Kidney (tissue), 13 donors: ENCODE measurements at regions not wholly inside any gene's neighbourhood (a gene's known extent, or its start where the extent isn't known, plus 50 kb on each side); places are given as distances from the start of the nearest gene placed in this dataset.

Source experiments
- DNase-seq, 5 donors: peaks; one replicate each; pipeline ENCODE4 v3.0.0-alpha.2; 2013 to 2020
- FAIRE-seq: peaks from 2 replicates; lab custom pipeline; 2012; peaks lifted over from hg19 to GRCh38; lab: Jason Lieb, UNC
- H3K27ac ChIP-seq, 2 donors: one replicate each; pipeline ENCODE4 v1.7.0; 2013; ENCODE audit warnings: low read depth in 2 of 2, low read length in 2 of 2, inconsistent platforms in 1 of 2
- H3K27me3 ChIP-seq: one replicate; pipeline ENCODE4 v1.7.1; 2013; ENCODE audit warnings: low read length, inconsistent platforms; ENCODE audit not compliant: control insufficient read depth, insufficient read depth
- H3K36me3 ChIP-seq, 3 donors: one replicate each; pipeline versions ENCODE4 v1.7.0 to v1.7.1; 2013; ENCODE audit warnings: low read length in 3 of 3, control low read depth in 1 of 3, inconsistent platforms in 1 of 3; ENCODE audit not compliant: insufficient read depth in 3 of 3, control insufficient read depth in 2 of 3
- H3K4me1 ChIP-seq, 3 donors: one replicate each; pipeline versions ENCODE4 v1.7.0 to v1.7.1; 2013; ENCODE audit warnings: low read length in 3 of 3, inconsistent platforms in 1 of 3, low read depth in 1 of 3; ENCODE audit not compliant: control insufficient read depth in 2 of 3, insufficient read depth in 2 of 3
- H3K4me3 ChIP-seq, 3 donors: one replicate each; pipeline versions ENCODE4 v1.7.0 to v1.8.1; 2013; ENCODE audit warnings: low read length in 3 of 3, control low read depth in 1 of 3, inconsistent platforms in 1 of 3
- H3K9ac ChIP-seq, 3 donors: one replicate each; pipeline versions ENCODE4 v1.7.0 to v1.7.1; 2013; ENCODE audit warnings: low read length in 3 of 3, control low read depth in 1 of 3, inconsistent platforms in 1 of 3
- H3K9me3 ChIP-seq, 3 donors: one replicate each; pipeline versions ENCODE4 v1.7.0 to v1.7.1; 2013; ENCODE audit warnings: low read length in 3 of 3, control low read depth in 1 of 3, inconsistent platforms in 1 of 3; ENCODE audit not compliant: control insufficient read depth in 2 of 3, insufficient read depth in 1 of 3
- intact Hi-C: fragments of 100-400 bp; cut with DNase I; formaldehyde crosslinking; loops from one replicate; pipeline ENCODE4 v1.11.1; 2022
- TF ChIP-seq, protein P1 (sequence below): IDR thresholded peaks from 3 replicates; pipeline ENCODE4 v1.5.1; 2012; ENCODE audit warnings: mild to moderate bottlenecking, moderate library complexity, borderline replicate concordance; ENCODE audit not compliant: insufficient read depth; ENCODE audit errors: extremely low read depth
- donor health status: control.
- donor health status: control.
- donor health status: control.
- donor health status: control.
- donor health status: control.
- donor health status: DM: yes; HTN: yes; CAD: no.
- donor health status: Normal renal cell carcinoma (clear cell type).

DNA sequence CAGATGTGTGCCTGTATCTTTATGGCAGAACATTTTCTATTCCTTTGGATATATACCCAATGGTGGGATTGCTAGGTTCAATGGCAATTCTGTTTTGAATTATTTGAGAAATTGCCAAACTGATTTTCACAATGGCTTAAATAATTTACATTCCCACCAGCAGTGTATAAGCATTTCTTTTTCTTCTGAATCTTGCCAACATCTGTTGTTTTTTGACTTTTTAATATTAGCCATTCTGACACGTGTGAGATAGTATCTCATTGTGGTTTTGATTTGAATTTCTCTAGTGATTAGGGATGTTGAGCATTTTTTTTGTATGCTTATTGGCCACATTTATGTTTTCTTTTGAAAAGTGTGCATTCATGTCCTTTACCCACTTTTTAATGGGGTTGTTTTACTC, 864.3 kb upstream of the ADAMTS5 start:
- no peaks in the 10 kb centered on the region for H3K9me3 ChIP-seq
- no peaks in the 10 kb centered on the region for H3K27me3 ChIP-seq
- H3K4me1 ChIP-seq = no peaks in the 10 kb centered on the region
- no peaks in the 10 kb centered on the region for H3K36me3 ChIP-seq
- no peak overlapping the region for H3K27ac ChIP-seq
- no peak for FAIRE-seq
- no peak overlapping the region for H3K9ac ChIP-seq
- no peak overlapping the region for H3K4me3 ChIP-seq
- TF ChIP-seq, protein P1, sequence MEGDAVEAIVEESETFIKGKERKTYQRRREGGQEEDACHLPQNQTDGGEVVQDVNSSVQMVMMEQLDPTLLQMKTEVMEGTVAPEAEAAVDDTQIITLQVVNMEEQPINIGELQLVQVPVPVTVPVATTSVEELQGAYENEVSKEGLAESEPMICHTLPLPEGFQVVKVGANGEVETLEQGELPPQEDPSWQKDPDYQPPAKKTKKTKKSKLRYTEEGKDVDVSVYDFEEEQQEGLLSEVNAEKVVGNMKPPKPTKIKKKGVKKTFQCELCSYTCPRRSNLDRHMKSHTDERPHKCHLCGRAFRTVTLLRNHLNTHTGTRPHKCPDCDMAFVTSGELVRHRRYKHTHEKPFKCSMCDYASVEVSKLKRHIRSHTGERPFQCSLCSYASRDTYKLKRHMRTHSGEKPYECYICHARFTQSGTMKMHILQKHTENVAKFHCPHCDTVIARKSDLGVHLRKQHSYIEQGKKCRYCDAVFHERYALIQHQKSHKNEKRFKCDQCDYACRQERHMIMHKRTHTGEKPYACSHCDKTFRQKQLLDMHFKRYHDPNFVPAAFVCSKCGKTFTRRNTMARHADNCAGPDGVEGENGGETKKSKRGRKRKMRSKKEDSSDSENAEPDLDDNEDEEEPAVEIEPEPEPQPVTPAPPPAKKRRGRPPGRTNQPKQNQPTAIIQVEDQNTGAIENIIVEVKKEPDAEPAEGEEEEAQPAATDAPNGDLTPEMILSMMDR = no peak
- DNase-seq = no peak
- intact Hi-C loops = no loop called here

DNA sequence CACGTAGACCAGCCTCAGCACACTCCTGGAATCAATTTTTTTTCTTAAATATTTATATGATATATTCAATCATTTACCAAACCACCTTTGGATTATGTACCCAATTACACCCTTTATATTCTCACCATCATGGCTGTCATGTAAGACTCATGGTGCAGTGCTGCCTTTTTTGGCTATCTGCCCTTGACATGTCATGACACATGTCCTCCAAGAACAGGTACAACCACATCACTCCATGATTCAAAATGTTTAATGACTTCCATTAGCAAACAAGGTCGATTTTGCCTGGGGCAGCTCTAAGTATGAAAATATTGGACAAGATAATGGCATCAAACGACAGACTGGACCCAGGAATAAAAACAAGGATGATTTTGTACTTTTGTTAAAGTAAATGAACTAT, 861.1 kb upstream of the ADAMTS5 start:
- Histone ChIP-seq H3K4me3 (no peak overlapping the region), H3K4me1 (no peaks in the 10 kb centered on the region), H3K36me3 (no peaks in the 10 kb centered on the region), H3K9me3 (no peaks in the 10 kb centered on the region), H3K27me3 (no peaks in the 10 kb centered on the region), H3K27ac (no peak overlapping the region), H3K9ac (no peak overlapping the region)
- TF ChIP-seq, protein P1 = no peak
- intact Hi-C loops = no loop called here
- DNase-seq = no peak
- FAIRE-seq = no peak

DNA sequence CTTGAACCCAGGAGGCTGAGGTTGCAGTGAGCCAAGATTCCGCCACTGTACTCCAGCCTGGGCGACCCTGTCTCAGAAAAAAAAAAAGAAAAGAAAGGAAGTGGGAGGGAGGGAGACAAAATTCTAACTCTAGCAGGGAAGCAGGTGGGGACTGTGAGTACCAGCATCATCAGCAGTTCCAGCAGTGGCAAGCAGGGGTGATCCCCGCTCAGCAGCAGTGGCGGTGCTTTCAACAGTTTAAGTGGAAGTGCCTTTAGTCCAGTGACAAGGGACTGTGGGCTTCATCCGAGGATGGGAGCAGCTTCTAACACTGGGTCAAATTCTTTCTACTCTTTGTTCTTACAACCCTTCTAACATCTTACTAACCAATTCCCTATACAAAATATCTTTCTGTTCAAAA, 858.1 kb upstream of the ADAMTS5 start:
- no peaks in the 10 kb centered on the region for H3K36me3 ChIP-seq
- H3K4me3 ChIP-seq = no peak overlapping the region
- FAIRE-seq (no peak), DNase-seq (no peak)
- H3K4me1 ChIP-seq = no peaks in the 10 kb centered on the region
- TF ChIP-seq, protein P1 = no peak
- intact Hi-C loops = no loop called here
- no peak overlapping the region for H3K27ac ChIP-seq
- no peaks in the 10 kb centered on the region for H3K9me3 ChIP-seq
- H3K27me3 ChIP-seq = no peaks in the 10 kb centered on the region
- H3K9ac ChIP-seq = no peak overlapping the region

DNA sequence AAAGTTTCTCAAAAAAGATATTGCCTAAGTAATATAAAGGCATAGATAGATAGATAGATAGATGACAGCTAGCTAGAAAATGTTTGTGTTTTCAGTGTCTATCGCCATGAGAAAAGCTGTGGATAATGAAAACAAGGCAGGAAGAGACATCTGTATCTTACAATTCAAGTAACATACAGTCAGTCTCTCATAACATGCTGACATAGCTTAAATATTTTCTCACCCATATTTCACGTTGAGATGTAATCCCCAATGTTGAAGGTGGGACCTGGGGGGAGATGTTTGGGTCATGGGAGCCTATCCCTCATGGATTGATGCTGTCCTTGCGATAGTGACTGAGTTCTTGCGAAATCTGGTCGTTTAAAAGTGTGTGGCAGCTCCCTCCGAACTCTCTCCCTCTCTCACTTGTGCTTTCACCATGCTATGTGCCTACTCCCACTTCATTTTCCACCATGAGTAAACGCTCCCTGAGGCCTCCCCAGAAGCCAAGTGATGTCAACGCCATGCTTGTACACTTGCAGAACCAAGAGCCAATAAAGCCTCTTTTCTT, 856.8 kb upstream of the ADAMTS5 start:
- intact Hi-C loops = no loop called here
- DNase-seq (no peak), FAIRE-seq (no peak)
- H3K27ac ChIP-seq = no peak overlapping the region
- TF ChIP-seq, protein P1 = no peak
- H3K36me3 ChIP-seq = no peaks in the 10 kb centered on the region
- H3K9ac ChIP-seq = no peak overlapping the region
- H3K4me1 ChIP-seq = no peaks in the 10 kb centered on the region
- H3K9me3 ChIP-seq = no peaks in the 10 kb centered on the region
- no peaks in the 10 kb centered on the region for H3K27me3 ChIP-seq
- H3K4me3 ChIP-seq = no peak overlapping the region
